WI38 (cell line): ENCODE measurements at regions not wholly inside any gene's neighbourhood (a gene's known extent, or its start where the extent isn't known, plus 50 kb on each side); places are given as distances from the start of the nearest gene placed in this dataset.

ENCODE experiments used
- H3K4me3 ChIP-seq: 2 replicates; pipeline ENCODE4 v1.5.1; 2011; ENCODE audit warnings: low read depth, mild to moderate bottlenecking, control low read depth, low read length
- TF ChIP-seq, protein P1 (sequence below): IDR thresholded peaks from 2 replicates; pipeline ENCODE4 v1.5.1; 2012; ENCODE audit warnings: low read depth, mild to moderate bottlenecking, control low read depth, low read length

DNA sequence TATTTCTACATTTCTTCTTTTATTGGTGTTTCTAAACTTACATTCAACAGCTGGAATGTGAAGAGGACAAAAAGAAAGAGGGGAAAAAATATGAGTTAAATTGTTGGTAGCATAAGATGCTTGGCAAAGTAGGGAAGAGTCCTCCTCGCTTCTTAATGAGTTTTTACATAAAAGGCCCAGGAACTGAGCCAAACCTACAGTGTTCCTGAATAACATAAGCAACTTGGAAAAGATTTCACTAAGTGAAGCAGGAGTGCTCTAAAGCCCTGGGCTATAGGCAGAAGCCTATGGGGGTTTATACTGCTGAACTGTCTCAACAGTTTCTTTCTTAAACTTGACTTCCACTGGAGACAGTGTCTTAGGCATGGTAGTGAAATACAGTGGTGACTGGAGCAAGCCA lies 115.0 kb upstream of the USP25 start:
- TF ChIP-seq, protein P1, sequence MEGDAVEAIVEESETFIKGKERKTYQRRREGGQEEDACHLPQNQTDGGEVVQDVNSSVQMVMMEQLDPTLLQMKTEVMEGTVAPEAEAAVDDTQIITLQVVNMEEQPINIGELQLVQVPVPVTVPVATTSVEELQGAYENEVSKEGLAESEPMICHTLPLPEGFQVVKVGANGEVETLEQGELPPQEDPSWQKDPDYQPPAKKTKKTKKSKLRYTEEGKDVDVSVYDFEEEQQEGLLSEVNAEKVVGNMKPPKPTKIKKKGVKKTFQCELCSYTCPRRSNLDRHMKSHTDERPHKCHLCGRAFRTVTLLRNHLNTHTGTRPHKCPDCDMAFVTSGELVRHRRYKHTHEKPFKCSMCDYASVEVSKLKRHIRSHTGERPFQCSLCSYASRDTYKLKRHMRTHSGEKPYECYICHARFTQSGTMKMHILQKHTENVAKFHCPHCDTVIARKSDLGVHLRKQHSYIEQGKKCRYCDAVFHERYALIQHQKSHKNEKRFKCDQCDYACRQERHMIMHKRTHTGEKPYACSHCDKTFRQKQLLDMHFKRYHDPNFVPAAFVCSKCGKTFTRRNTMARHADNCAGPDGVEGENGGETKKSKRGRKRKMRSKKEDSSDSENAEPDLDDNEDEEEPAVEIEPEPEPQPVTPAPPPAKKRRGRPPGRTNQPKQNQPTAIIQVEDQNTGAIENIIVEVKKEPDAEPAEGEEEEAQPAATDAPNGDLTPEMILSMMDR, result no peak
- no peak overlapping the region for H3K4me3 ChIP-seq

DNA sequence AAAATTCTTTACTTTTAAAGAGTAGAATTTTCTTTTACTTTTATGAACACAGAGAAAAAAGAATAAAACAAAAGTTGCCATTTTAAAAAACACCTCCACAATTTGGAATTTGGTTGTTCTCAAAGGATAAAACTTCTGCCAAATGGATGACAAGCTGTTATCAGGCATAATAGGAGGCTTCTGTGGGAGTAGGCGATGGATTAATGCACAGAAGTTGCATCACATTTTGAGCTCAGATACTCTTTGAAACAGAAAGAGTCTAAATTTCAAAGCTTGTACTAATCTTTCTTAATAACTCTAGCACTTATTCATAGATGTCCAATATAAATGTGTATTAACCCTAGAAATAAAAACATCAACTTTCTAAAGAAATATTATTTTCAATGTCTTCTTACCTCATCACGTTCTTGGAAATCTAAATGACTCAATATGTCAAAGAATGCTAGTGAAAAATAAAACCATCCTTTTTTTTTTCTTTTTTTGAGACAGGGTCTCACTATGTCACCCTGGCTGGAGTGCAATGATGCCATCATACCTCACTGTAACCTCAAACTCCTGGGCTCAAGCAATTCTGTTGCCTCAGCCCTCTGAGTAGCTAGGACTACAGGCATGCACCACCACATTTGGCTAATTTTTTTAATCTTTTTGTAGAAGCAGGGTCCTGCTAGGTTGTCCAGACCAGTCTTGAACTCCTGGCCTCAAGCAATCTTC lies 112.8 kb upstream of the USP25 start:
- TF ChIP-seq, protein P1, result no peak
- no peak overlapping the region for H3K4me3 ChIP-seq

DNA sequence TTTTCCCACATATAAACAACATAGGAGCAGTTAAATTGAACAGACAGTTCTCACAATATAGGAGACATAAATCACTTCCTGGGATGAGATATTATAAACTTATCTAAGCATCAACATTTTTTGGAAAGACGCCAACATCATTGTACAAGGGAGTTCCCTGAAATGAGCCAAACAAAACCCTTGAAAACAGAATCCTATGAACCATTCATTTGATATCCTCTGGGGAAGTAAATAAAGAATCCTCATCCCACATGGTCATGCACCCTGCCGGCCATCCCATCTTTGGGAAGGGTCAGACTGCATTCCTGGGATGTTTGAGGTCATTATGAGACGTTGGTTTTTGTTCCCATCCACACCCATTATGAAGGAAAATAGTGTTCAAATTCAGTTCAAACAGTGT lies 111.8 kb upstream of the USP25 start:
- H3K4me3 ChIP-seq, result no peak overlapping the region
- TF ChIP-seq, protein P1, result no peak

- no peak overlapping the region for H3K4me3 ChIP-seq
- TF ChIP-seq, protein P1, result no peak
These were observed 108.9 kb upstream of the USP25 start for GRCh38 chr21:15620892-15621291.

- TF ChIP-seq, protein P1, result no peak
- H3K4me3 ChIP-seq, result no peak overlapping the region
These were observed 105.1 kb upstream of the USP25 start for GRCh38 chr21:15624646-15625045.

DNA sequence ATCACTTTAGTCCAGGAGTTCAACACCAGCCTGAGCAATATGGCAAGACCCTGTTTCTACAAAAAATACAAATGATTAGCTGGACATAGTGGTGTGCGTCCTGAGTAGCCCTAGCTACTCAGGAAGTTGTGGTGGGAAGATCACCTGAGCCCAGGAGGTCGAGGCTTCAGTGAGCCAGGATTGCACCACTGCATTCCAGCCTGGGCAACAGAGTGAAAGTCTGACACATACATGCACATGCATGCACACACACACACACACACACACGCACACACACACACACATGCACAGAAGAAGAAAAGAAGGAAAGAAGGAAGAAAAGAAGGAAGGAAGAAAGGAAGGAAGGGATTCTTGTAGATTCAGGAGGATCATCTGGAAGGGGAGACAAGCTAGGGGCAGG lies 104.4 kb upstream of the USP25 start:
- H3K4me3 ChIP-seq, result no peak overlapping the region
- TF ChIP-seq, protein P1, result no peak

DNA sequence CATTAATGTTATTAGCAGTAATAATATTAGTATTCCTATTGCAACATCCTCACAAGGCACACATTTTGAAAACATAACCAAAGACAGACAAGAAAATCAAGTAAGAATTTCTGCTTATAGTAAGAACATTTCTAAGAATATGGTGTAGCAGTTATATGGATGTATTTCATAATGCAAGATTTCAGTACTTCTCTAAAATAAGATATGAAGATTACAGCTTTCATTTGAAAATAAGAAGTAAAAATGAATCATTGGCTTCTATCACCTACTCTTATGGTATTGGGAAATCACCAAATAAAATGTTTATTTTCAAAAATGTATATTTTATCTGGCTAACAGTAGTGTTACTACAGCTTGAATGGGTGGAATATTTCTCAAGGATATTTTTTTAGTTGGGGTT lies 103.8 kb upstream of the USP25 start:
- TF ChIP-seq, protein P1, result no peak
- H3K4me3 ChIP-seq, result no peak overlapping the region
